OCI-LY3 (cell line): ENCODE measurements at regions not wholly inside any gene's neighbourhood (a gene's known extent, or its start where the extent isn't known, plus 50 kb on each side); places are given as distances from the start of the nearest gene placed in this dataset.

Experiments used
- CTCF ChIP-seq: fragments of 200-600, 300-600 bp; sonication (generic); IDR thresholded peaks from 2 replicates; pipeline ENCODE4 v1.5.1; 2014; ENCODE audit warnings: antibody characterized with exemption, low read length, low read depth
- EZH2phosphoT487 ChIP-seq: fragments of 200-600 bp; shearing (Covaris generic); IDR thresholded peaks from 2 replicates; pipeline ENCODE4 v1.6.1; 2018; ENCODE audit warnings: antibody characterized with exemption, mixed run types, low read depth

- TF ChIP-seq CTCF (no peak), EZH2phosphoT487 (no peak)
These were observed 639.2 kb downstream of the RFPL4B start for GRCh38 chr6:112986321-112986720.
